ENCODE measurements at regions not wholly inside any gene's neighbourhood (a gene's known extent, or its start where the extent isn't known, plus 50 kb on each side); places are given as distances from the start of the nearest gene placed in this dataset.

- TF ChIP-seq CEBPB (IDR thresholded peaks at IDR 0.05) (no peak), NFIC (IDR thresholded peaks at IDR 0.05) (no peak), TEAD4 (IDR thresholded peaks at IDR 0.05) (no peak), MAX (IDR thresholded peaks at IDR 0.05) (no peak)
Observed at GRCh38 chr11:13101644-13102512, 92.8 kb downstream of the RASSF10 start.

- TF ChIP-seq MAX (IDR thresholded peaks at IDR 0.05) (no peak), CEBPB (IDR thresholded peaks at IDR 0.05) (no peak), NFIC (IDR thresholded peaks at IDR 0.05) (no peak), RAD21 (IDR thresholded peaks at IDR 0.05; ENCODE audit: low read depth) (no peak), TEAD4 (IDR thresholded peaks at IDR 0.05) (no peak), EP300 (IDR thresholded peaks at IDR 0.05; ENCODE audit: borderline replicate concordance) (no peak), YY1 (IDR thresholded peaks at IDR 0.05; ENCODE audit: low read depth) (no peak), REST (IDR thresholded peaks at IDR 0.05; ENCODE audit: low read depth) (no peak), ZBTB7A (IDR thresholded peaks at IDR 0.05; ENCODE audit: low read depth) (no peak), TCF12 (IDR thresholded peaks at IDR 0.05; ENCODE audit: low read depth) (no peak), USF1 (IDR thresholded peaks at IDR 0.05) (no peak), FOXM1 (IDR thresholded peaks at IDR 0.05; ENCODE audit: borderline replicate concordance, low read depth) (no peak), EGR1 (IDR thresholded peaks at IDR 0.05) (no peak), CREB1 (IDR thresholded peaks at IDR 0.05; ENCODE audit: low read depth) (no peak)
Observed at GRCh38 chr11:13102513-13102840, 93.4 kb downstream of the RASSF10 start.

- no peak for TF ChIP-seq TAF1 (IDR thresholded peaks at IDR 0.05; ENCODE audit: low read depth)
Observed at GRCh38 chr11:13102865-13103539, 93.9 kb downstream of the RASSF10 start.

- TF ChIP-seq REST (IDR thresholded peaks at IDR 0.05; ENCODE audit: low read depth), result no peak
Observed at GRCh38 chr11:13103962-13104554, 94.9 kb downstream of the RASSF10 start.

- no peak for TF ChIP-seq ZBTB7A (IDR thresholded peaks at IDR 0.05; ENCODE audit: low read depth)
- no peak for TF ChIP-seq TEAD4 (IDR thresholded peaks at IDR 0.05)
- no peak for TF ChIP-seq TAF1 (IDR thresholded peaks at IDR 0.05; ENCODE audit: low read depth)
- TF ChIP-seq MAX (IDR thresholded peaks at IDR 0.05), result no peak
- TF ChIP-seq EGR1 (IDR thresholded peaks at IDR 0.05), result no peak
- TF ChIP-seq TCF12 (IDR thresholded peaks at IDR 0.05; ENCODE audit: low read depth), result no peak
- no peak for TF ChIP-seq CEBPB (IDR thresholded peaks at IDR 0.05)
- no peak for TF ChIP-seq YY1 (IDR thresholded peaks at IDR 0.05; ENCODE audit: low read depth)
- no peak for TF ChIP-seq REST (IDR thresholded peaks at IDR 0.05; ENCODE audit: low read depth)
- no peak for TF ChIP-seq EP300 (IDR thresholded peaks at IDR 0.05; ENCODE audit: borderline replicate concordance)
- TF ChIP-seq RAD21 (IDR thresholded peaks at IDR 0.05; ENCODE audit: low read depth), result no peak
- no peak for TF ChIP-seq FOXM1 (IDR thresholded peaks at IDR 0.05; ENCODE audit: borderline replicate concordance, low read depth)
Observed at GRCh38 chr11:13104619-13105236, 95.6 kb downstream of the RASSF10 start.
